ENCODE measurements at regions not wholly inside any gene's neighbourhood (a gene's known extent, or its start where the extent isn't known, plus 50 kb on each side); places are given as distances from the start of the nearest gene placed in this dataset.

- CTCF ChIA-PET: no interaction called here
- DNase-seq (ENCODE audit: low read depth, low spot score): no peak
- TF ChIP-seq CTCF (IDR thresholded peaks at IDR 0.05; ENCODE audit: insufficient read depth, low read length, missing control alignments): no peak
- POLR2A ChIA-PET: no interaction called here
- no peak overlapping the region for H3K4me3 ChIP-seq (ENCODE audit: low read depth, low read length)
Observed at GRCh38 chr6:88251301-88251700, 85.2 kb upstream of the CNR1 start.

GRCh38 chr6:88248709-88249321 is 82.7 kb upstream of the CNR1 start:
- CTCF ChIA-PET: no interaction called here
- POLR2A ChIA-PET: no interaction called here
- no peak for DNase-seq (ENCODE audit: low read depth, low spot score)

GRCh38 chr6:88246654-88247053 is 80.5 kb upstream of the CNR1 start:
- CTCF ChIA-PET: no interaction called here

More at GRCh38 chr6:88248709-88249321, 82.7 kb upstream of the CNR1 start:
- H3K4me3 ChIP-seq (ENCODE audit: low read depth, low read length): no peak overlapping the region
- no peak for TF ChIP-seq CTCF (IDR thresholded peaks at IDR 0.05; ENCODE audit: insufficient read depth, low read length, missing control alignments)

GRCh38 chr6:88244721-88245120 is 78.6 kb upstream of the CNR1 start:
- ChIA-PET CTCF (no interaction called here), POLR2A (no interaction called here)
- TF ChIP-seq CTCF (IDR thresholded peaks at IDR 0.05; ENCODE audit: insufficient read depth, low read length, missing control alignments): no peak
- H3K4me3 ChIP-seq (ENCODE audit: low read depth, low read length): no peak overlapping the region
- DNase-seq (ENCODE audit: low read depth, low spot score): no peak

More at GRCh38 chr6:88246654-88247053, 80.5 kb upstream of the CNR1 start:
- POLR2A ChIA-PET: no interaction called here
- no peak overlapping the region for H3K4me3 ChIP-seq (ENCODE audit: low read depth, low read length)
- no peak for TF ChIP-seq CTCF (IDR thresholded peaks at IDR 0.05; ENCODE audit: insufficient read depth, low read length, missing control alignments)
- no peak for DNase-seq (ENCODE audit: low read depth, low spot score)

GRCh38 chr6:88238901-88239300 is 72.8 kb upstream of the CNR1 start:
- ChIA-PET POLR2A (no interaction called here), CTCF (no interaction called here)
- DNase-seq (ENCODE audit: low read depth, low spot score): no peak
- H3K4me3 ChIP-seq (ENCODE audit: low read depth, low read length): no peak overlapping the region
- TF ChIP-seq CTCF (IDR thresholded peaks at IDR 0.05; ENCODE audit: insufficient read depth, low read length, missing control alignments): no peak

GRCh38 chr6:88238065-88238464 is 71.9 kb upstream of the CNR1 start:
- ChIA-PET POLR2A (no interaction called here), CTCF (no interaction called here)
- no peak for TF ChIP-seq CTCF (IDR thresholded peaks at IDR 0.05; ENCODE audit: insufficient read depth, low read length, missing control alignments)
- no peak for DNase-seq (ENCODE audit: low read depth, low spot score)
- no peak overlapping the region for H3K4me3 ChIP-seq (ENCODE audit: low read depth, low read length)

Measured in AG04449 (cell line).